Fibroblast of skin of abdomen (primary cell): ENCODE measurements at regions not wholly inside any gene's neighbourhood (a gene's known extent, or its start where the extent isn't known, plus 50 kb on each side); places are given as distances from the start of the nearest gene placed in this dataset.

Experiments used
- DNase-seq: peaks from one replicate; pipeline ENCODE4 v3.0.0-alpha.2; 2013

DNA sequence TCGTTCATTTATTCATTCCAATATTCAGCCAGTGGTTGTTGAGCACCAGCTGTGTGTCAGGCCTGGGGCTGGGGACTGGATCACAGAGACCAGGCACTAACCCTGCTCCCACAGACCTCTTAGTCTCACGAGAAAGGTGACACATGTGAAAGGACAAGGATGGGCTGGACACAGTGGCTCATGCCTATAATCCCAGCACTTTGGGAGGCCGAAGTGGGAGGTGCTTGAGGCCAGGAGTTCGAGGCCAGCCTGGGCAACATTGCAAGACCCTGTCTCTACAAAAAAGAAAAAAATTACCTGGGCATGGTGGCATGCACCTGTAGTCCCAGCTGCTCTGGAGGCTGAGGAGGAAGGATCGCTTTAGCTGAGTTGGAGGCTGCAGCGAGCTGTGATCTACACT, 105.9 kb upstream of the SDK1 start:
- DNase-seq = no peak

DNA sequence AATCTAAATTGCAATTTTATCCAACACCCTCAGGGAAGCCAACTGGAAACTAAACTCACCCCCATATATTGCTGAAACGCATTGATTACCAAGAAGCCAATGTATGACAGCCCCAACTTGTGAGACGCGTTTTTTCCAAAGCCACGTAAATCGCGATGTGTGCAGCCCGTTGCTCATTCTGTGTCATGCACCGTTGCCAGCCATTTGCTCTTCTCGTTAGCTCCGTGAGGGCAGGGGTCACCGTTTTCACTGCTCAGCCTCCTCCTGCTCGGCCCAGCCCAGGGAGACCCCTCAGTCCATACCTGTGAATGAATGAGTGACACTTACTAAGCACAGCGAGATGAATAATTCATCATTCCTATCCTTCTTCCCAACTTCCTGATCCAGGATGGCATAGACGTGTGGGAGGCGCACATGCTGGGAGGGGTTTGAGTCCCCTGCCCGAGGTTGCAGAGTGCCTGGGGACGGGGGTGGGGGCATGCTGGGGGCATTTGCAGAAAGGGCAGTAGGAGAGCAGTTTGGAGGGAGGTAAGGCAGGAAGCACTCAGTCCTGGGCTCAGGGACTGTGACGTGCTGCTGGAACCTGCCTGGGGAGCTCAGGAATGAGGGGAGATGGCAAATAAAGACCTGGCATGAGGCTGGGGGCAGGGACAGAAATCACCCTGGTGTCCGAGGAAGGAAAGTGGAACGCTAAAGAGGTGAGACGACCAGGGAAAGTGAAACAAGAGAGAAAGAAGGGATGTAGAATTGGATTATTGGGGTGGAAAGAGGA, 104.2 kb upstream of the SDK1 start:
- DNase-seq = no peak

GRCh38 chr7:3197567-3198213, 103.4 kb upstream of the SDK1 start:
- no peak for DNase-seq

DNA sequence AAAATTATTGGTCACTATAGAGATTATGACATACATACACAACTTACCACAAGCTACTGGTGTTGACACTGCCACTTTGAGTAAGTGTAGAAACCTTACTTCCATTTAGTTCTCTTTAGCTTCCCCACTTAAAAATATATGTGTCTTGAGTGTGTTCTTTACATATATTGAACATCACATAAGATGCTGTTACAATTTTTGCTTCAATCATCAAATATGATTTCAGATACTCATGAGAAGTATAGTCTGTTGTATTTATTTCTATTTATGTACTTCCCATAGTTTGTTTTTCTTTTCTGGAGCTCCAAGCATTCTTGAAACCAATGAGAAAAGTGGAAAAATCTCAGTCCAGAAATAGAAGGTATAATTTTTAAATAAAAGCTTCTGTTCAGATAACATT, 102.7 kb upstream of the SDK1 start:
- DNase-seq = no peak

GRCh38 chr7:3200504-3200903, 100.5 kb upstream of the SDK1 start:
- peak; percentile 16 for DNase-seq

GRCh38 chr7:3201306-3201705, 99.7 kb upstream of the SDK1 start:
- DNase-seq = no peak

DNA sequence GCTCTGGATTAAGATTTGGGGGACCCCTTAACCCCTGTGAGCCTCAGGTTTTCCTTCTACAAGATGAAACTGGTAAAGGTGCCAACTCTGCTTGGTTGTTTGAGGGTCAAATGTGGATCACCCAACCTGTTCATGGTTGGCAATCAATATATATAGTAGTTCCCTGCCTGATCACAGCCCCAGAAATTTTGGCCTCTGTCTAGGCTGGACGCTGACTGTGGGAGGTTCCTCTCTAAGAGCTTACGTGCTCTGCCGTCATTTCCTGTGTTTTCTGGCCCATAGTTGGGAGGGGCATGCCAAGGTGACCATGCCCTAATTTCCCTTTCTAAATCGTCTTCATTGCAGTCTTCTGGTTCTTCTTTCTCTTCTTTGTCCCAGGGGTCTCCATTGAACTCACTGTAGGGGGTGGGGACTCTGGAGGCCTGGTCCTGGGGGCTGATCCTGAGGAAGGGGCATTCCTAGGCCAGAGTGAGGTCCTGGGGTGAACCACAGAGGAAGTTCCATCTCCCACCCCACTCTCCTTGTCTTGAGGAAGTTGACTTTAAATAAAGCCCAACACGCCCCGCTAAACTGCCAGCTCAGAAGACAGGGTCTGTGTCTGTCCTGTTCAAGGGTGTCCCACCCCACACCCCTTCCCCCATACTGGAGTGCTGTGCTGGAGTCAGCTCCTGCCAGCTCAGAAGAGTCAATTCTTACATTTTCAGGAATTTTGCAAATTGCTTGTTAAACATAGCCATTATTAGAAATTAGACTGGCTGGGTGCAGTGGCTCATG, 98.9 kb upstream of the SDK1 start:
- DNase-seq = no peak

- DNase-seq = no peak
These were observed 96.5 kb upstream of the SDK1 start for GRCh38 chr7:3204526-3204925.

DNA sequence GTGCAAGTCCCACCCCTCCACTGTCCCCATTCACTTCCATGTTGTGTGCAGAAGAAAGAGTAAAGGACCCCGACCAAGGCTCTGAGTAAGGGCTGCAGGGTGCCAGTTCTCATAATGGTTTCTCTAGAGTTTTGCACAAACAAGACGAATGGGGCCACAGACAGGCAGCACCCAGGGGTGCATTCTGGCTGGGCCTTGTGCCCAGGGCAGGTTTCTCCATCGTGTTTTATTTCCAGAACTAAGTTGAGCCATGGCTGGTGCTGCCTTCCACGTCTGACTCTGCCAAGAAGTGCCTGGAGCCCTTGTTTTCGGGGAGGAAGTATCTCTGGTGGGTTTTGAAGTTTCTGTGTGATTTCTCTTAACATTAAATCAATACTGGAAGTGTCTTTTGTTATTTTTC, 95.0 kb upstream of the SDK1 start:
- no peak for DNase-seq

DNA sequence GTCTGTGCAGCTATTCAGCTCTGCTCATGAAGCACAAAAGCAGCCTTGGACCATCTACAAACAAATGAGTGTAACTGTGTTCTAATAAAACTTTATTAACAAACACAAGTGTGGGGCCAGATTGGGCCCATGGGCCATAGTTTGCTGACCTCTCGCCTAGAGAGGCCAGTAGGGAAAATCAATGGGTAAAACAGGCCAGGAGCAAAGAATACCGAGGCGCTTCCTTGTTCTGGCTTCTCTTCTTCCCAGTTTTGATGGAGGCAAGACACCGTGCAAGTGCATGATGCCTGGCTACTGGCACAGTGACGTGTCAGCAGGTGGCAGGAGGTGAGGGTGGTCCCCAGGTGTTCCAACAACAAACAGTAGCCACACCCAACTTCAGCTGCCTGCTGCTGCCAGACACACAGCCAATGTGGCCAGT, 94.3 kb upstream of the SDK1 start:
- DNase-seq = no peak

DNA sequence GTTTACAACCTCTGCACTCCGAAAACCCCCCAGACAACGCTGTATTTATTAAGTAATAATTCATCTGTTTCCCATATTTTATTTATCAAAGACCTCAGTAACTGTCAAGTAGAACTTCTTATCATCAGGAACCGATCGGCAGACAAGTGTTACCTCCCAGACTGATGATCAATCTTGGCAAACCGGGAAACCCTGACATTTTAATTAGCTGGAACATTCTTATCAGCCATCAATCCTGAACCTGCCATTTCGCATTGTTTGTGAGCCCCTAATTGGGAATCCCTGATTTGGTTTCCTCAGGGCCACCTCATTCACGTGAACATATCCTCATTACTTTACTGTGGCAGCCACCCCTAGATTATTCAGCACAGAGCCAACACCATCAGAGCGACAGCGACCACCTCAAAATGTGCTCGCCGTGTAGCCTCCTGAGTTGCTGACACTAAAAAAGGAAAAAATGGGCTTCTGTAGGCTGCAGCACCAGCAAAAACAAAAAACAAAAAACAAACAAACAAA, 93.6 kb upstream of the SDK1 start:
- no peak for DNase-seq

DNA sequence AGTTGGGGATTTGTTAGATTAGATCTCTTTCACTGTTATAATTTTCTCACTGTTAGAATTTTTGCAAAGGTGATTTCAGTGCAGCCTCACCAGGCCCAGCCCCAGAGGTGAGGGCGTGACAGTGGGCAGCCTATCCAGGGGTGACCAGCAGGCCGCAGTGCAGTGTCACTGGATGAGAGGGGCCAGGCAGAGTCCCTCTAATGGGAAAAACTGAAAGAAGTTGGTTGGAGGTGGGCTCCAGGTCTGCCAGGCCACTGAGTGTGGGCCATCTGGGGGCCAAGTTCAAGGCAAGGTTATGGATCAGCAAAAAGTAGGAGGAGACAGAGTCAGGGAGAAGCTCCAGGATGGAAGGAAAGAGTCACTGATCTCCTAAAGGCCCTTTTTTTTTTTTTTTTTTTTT, 90.5 kb upstream of the SDK1 start:
- no peak for DNase-seq

GRCh38 chr7:3214090-3214413, 87.0 kb upstream of the SDK1 start:
- no peak for DNase-seq

DNA sequence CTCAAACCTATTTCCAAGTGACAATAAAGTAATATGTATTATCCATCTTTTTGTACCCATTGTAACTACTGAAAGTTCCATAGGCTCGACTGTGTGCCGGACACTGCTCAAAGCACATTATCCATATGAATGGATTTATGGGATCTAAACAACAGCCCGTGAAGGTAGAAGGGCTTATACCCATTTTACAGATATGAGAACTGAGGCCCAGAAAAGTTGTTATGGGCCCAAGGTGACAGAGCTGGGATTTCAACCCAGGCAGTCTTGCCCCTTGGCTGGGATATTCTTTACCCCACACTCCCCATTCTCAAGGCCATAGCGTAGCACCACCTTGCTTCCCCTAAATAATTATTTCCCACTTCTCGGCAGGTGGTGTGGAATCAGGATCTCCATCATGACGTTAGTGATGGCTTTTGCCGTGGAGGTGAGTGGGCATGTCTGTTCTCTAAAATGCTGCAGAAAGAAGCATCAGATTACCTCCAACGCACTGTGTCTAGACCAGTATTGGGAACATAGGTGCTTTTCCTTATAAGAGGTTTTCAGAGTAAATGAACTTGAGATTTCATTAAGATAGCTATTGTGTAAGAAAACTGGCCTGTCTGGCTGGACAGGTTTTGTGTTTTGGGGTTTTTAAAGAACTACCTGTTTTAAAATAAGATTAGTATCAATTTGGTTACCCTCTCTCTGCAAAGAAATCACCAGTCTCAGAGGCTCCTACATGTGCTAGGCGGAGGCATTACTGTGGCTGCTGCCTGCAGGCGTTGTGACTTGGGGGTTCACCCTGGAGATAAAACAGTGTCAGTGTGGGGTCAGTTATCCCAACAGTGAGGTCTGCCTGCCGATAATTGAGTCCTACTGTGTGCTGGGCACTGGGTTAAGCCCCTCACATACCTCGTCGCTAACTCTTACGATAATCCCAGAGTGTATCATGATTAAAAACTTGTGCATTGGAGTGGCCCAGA, 85.1 kb upstream of the SDK1 start:
- DNase-seq = no peak

- no peak for DNase-seq
These were observed 83.9 kb upstream of the SDK1 start for GRCh38 chr7:3217166-3217565.

- no peak for DNase-seq
These were observed 82.4 kb upstream of the SDK1 start for GRCh38 chr7:3218411-3219225.

DNA sequence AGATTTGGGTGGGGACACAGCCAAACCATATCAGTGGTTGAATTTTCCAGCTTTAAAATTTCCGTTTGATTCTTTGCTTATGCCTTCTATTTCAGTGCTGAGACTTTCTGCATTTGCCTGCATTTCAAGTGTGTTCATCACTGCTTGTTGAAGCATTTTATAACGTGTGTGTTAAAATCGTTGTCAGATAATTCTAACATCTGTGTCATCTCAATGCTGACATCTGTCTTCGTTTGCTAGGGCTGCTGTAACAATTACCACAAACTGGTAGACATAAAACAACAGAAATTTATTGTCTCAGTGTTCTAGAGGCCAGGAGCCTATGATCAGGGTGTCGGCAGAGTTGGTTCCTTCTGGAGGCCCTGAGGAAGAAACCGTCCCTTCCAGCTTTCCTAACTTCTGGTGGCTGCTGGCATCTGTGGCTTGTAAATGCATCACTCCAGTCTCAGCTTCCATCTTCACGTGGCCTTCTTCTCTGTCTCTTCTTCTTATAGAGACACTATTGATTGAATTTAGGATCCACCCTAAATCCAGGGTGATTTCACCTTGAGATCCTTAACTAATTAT, 71.1 kb upstream of the SDK1 start:
- DNase-seq = no peak

- DNase-seq = no peak
These were observed 70.1 kb upstream of the SDK1 start for GRCh38 chr7:3230908-3231307.

- DNase-seq = no peak
These were observed 68.8 kb upstream of the SDK1 start for GRCh38 chr7:3232228-3232627.

GRCh38 chr7:3233301-3233700, 67.8 kb upstream of the SDK1 start:
- no peak for DNase-seq

GRCh38 chr7:3234051-3234450, 67.0 kb upstream of the SDK1 start:
- DNase-seq = no peak
